NCI-H1417 treated with DMSO at 0.1 percent for 48 hours (cell line): ENCODE measurements at regions not wholly inside any gene's neighbourhood (a gene's known extent, or its start where the extent isn't known, plus 50 kb on each side); places are given as distances from the start of the nearest gene placed in this dataset.
"Not testable (repeated sequence)": the region's sequence is repeated elsewhere in the genome, so short reads cannot be mapped to it uniquely, and the experiment has no call there.

ENCODE experiments used
- DNase-seq: peaks from one replicate; lab custom pipeline; 2025; lab: John Stamatoyannopoulos, UW

DNA sequence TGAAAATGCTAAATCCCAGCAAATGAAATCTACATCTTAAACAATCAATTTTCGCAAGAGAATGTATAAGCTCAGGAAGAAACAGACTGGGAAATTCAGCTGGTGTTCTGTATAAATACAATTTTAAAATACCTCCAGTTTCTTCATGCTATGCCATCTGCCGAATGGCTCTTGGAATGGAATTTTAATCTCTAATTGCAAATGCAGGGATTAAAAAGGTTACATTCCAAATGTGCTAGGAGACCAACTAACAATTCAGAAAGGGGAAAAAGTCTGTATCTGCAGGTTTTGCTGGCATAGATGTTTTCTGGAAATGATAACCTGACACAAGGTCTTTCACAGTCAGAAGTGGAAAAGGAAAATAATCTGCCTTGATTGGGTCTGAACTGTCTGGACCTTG, 379.7 kb downstream of the MAT2B start:
- no peak for DNase-seq

DNA sequence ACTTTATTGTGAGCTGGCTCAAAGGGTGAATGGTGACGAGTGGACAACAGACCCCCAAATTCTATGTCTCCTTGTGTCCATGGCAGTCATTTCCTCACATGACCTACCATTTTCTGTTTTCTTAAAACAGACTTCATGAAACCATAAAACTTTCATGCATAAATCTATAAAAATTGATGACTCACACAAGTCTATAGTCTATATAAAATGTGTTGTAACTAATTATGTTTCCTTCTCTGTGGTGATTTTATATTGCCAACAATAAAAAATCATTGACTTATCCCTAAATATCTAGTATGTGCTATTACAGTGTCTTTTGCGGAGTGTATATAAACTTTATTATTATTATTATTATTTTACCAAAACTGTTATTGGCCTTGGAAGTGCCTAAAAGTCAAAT, 382.4 kb downstream of the MAT2B start:
- no peak for DNase-seq

DNA sequence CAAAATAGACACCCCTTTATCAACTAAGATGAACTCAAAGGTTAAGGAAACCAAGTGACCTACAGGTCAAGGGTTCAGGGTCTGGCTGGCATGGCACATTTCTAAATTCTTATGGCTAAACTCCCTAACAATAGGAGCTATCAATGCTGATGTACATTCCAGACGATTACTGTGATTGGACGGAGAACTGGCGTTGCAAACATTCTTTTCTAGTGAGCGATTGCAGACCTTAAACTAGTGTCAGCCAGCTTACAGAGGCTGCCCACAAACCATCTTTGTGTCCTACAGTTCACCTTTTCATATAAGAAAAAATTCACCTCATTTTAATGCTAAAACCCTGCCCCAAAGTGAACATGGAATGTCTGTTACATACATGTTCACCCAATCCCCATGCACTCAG, 382.9 kb downstream of the MAT2B start:
- DNase-seq, result no peak

DNA sequence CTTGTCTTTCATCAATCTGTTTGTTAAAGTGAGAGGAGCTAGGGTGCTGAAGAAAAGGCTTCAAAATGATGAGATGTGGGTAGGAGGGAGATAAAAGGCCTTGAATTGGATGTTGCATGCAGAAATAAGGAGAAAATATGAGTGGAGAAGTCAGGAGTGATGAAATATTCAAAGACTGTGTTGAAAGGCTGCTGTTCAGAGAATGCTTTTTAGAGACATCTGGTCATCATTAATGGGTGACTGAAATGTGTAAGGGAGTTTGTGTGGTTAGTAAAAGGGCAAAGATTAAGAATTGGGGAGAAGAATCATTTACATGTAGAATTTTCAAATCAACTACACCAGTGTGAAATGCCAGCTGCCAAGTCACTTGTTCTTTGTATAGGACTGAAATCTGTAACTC, 383.9 kb downstream of the MAT2B start:
- no peak for DNase-seq

DNA sequence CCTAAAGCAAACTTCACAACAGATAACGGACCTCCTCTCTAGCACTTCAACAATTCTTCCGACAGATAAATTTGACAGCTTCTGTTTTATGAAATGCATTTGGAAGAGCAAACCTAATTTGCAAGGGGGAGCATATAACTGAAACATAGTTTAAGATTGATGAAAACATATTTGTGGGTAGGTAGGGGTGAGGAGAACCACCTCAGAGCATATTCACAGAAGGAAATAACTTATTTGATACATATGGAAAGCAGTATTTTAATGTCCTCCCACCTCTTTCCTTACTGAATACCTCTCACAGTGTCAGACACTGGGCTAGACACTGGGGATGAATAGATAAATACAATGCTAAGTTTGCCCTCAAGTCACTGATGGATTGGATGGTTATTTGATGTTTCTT, 384.8 kb downstream of the MAT2B start:
- no peak for DNase-seq

DNA sequence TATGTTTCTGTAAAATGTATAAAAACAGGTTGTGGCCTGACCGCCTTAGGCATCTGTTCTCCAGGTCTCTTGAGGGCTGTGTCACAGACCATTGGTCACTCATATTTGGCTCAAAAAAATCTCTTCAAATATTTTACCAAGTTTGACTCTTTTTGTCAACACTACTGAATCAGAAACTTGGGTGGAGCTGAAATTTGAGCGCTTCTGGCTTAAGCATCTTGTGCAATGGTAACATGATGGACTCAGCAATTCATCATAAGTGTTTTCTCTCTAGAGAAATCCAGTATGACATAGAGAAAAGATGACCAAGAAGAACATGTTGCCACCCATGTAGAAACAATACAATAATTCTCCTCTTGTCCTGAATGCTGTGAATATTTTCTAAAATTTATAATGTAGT, 387.9 kb downstream of the MAT2B start:
- DNase-seq, result no peak

DNA sequence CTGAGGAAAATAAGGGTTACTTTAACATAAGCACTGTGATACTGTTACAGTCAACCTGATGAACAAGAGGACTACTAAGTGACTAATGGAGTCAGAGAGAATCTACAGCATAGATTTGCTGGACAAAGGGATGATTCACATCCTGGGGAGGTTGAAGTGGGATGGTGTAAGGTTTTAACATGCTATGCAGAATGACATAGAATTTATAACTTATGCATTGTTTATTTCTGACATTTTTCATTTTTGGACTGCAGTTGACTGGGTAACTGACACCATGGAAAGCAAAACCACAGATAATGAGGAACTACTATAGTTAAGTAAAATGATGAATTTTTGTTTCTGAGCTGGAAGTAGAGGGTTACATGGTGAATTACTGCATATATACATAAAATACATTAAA, 389.2 kb downstream of the MAT2B start:
- no peak for DNase-seq

DNA sequence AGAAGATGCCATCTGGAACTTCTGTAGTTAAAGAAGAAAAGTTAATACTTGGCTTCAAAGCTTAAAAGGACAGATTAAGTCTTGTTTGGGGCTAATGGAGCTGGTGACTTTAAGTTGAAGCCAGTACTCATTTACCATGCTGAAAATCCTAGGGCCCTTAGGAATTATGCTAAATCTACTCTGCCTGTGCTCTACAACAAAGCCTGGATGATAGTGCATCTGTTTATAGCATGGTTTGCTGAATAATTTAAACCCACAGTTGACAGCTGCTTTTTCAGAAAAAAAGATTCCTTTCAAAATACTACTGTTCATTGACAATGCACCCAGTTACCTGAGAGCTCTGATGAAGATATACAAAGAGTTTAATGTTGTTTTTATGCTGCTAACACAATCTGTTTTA, 393.5 kb downstream of the MAT2B start:
- DNase-seq, result no peak

DNA sequence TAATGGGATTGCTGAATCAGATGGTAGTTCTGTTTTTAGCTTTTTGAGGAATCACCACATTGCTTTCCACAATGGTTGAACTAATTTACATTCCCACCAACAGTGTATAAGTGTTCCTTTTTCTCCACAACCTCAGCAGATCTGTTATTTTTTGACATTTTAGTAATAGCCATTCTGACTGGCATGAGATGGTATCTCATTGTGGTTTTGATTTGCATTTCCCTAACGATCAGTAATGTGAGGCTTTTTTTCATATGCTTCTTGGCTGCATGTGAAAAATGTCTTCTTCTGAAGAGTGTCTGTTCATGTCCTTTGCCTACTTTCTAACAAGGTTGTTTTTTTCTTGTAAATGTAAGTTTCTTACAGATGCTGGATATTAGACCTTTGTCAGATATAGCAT, 402.4 kb downstream of the MAT2B start:
- DNase-seq, result not testable (repeated sequence)

DNA sequence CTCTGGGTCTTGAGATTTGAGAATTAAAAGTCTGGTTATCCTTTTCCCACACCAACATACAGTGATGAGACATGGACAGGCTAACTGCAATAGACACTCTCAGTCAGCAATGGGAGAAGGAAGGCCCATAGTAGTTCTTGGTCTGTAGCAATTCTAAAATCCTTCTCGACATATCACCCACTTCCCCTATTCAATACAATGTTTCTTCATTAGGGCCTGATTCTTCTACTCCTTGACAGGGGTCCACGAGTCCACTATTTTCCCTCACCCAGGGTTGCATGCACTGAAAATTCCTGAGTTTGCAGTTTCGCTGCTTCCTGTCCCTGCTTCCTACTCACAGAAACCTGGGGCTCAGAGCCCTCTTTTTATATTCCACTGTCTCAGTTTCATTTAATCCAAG, 402.8 kb downstream of the MAT2B start:
- no peak for DNase-seq

DNA sequence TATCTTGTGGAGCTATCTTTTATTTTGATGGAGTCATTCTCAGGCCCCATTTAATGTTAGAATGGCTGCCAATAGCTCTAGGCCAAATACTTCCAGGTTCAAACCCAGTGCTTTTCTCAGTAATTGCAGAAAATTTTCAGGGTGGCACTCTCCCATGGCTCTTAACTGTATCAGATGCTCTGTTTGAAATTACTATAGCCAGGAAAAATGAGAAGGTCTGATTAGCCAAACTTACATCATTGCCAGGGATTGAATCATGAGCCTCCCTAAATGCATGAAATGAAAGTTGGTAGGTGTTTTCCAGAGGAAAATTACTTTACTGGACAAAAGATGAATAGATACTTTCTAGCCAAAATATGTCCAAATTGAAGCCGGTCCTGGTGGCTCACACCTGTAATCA, 404.8 kb downstream of the MAT2B start:
- DNase-seq, result no peak

DNA sequence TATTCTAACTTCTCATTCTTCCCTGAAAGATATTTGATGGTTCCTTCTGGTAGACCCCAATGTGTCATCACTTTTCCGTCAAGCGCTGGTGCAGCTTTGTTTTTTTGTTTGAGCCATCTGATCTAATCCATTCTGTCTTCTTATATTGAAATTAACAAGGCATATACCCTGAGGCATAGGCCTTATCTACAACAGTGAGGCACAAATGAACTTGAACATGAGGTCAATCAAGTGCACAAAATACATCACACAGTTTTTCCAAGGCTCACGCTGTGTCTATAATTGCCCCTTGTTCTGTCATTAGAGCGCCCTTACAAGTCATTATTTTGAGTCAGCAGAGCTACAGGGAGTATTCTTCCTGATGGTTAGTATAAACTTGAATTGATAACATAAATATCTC, 406.6 kb downstream of the MAT2B start:
- DNase-seq, result peak; percentile 47

DNA sequence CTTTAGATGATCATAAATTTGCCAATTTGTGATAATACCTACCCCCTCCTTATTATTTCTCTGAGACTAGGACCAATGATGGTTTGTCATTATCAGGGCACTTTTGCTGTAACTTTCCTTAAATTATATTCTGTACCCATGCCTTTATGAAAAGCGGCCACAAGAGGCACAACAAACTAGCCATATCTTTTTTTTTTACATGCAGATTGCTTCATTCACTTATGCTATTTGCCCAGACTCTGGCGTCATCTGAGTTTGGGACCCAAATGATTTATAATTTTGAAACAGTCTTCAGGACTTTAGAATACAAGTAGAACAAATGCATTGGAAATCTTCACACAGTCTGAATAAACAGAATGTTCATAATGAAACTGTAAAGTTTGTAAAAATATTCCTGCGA, 408.1 kb downstream of the MAT2B start:
- no peak for DNase-seq

DNA sequence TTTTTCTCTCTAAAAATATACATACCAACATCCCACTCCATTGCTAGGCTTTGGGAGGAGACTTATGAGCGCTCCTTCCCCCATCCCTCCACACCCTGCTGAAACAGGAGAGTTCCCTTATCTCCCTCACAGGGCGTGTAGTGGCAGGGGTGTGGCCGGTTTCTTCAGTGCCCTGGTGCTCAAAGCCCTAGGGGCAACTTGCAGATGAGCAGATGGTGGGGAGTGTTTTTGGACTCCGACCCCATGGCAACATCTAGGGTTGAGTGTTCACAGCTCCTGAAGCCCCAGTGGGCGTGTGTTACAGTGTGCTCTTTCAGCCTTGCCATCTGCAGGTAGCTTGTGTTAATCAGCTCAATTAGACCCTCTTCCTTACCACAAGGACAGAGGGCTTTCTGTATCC, 409.5 kb downstream of the MAT2B start:
- DNase-seq, result no peak

DNA sequence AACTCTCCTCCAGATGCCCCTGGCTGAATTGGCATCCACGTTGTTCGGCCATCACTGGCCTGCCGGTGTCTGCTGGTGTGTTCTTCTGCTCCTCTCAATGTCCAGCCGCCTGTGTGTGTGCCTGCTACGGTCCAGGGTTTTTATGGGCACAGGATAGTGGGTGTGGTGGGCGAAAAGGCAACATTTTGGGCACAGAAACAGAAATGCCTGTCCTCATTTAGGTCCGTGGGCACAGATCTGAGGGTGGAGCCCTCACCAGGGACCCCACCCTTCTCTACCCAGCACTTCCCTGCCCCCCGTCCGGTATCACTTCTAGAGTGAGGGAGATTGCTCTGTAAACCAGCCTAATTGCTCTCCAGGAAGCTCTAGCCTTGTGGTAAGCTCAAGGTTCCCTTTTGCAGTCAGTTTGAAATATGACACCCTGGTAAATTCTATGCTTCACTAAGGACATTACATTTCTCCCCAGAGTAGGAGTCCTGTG, 410.1 kb downstream of the MAT2B start:
- no peak for DNase-seq

DNA sequence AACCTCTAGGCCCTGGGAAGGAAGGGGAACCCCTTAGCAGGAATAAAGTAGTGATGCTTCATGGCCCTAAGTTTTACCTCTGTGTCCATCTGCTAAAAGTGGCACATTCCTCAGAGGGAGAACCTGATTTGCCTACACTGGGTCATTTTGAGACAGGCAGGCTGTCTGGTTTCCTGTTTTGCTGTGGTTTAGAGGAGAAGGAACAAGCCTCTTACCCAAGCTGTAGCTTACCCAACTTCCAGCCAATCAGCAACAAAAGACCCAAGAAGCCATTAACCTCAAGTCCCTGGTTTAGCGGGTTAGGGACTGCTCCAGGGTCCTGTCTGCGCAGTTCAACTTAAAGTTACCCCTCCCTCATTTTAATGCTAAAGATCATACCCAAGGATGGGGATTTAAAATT, 411.0 kb downstream of the MAT2B start:
- no peak for DNase-seq

DNA sequence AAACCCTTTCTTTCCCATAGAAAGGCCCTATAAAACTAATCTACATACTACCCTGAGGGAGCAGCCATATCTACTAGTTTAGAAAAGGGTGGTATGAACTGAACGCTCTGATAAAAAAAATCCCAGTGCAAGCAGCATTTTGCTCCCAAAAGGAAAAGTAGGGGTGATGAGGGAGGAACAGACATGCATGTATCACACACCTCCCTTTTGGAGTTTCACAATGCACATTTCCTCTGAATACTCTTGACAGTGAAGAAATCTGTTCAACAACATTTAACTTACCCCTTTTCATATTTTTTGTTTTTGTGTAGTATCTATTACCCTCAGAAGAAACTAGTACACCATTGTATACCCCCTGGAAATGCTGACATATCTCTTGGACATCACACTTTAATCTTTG, 411.4 kb downstream of the MAT2B start:
- no peak for DNase-seq

DNA sequence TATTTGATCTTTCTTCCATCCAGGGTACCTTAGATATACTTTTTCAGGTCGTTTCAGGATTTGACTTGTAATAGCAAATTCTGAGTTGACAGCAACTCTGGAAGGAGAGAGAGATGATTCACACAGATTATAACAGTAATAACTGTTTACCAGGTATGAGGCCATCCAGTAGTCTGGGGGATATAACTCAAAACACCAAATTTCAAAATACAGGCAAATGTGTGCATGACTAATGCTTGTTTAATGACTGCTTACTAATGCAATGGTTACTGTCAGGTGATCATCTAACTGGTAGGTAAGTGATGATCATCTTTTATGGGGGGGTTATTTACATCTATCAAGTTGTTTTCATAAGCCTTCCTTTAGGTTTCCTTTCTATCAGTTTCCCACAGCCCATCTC, 412.3 kb downstream of the MAT2B start:
- DNase-seq, result no peak

DNA sequence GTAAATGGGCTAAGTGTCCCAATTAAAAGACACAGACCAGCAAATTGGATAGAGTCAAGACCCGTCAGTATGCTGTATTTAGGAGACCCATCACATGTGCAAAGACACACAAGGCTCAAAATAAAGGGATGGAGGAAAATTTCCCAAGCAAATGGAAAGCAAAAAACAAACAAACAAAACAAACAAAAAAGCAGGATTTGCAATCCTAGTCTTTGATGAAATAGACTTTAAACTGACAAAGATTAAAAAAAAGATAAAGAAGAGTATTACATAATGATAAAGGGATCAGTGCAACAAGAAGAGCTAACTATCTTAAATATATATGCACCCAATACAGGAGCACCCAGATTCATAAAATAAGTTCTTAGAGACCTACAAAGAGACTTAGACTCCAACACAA, 429.6 kb downstream of the MAT2B start:
- not testable (repeated sequence) for DNase-seq

DNA sequence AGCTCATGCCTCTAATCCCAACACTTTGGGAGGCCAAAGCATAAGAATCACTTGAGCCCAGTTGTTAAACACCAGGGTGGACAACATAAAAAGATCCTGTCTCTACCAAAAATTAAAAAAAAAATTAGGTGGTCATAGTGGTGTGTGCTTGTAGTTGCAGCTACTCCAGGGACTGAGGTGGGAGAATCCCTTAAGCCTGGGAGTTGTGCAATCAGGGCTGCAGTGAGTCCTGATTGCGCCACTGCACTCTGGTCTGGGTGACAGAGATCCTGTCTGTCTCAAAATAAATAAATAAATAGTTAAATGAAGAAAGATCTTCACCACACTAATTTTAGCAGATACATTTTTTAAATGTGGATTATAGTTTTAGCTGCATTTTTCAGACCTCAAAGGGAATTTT, 433.2 kb downstream of the MAT2B start:
- DNase-seq, result no peak

DNA sequence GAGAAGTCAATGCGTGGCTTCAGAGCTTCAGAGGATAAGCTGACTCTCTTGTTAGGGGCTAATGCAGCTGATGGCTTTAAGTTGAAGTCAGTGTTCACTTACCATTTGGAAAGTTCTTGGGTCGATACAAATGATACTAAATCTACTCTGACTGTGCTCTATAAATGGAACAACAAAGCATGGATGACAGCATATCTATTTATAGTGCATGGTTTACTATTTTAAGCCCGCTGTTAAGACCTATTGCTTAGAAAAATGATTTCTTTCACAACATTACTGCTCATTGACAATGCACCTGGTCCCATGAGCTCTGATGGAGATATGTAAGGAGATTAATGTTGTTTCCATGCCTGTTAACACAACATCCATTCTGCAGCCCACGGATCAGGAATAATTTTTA, 435.7 kb downstream of the MAT2B start:
- no peak for DNase-seq

DNA sequence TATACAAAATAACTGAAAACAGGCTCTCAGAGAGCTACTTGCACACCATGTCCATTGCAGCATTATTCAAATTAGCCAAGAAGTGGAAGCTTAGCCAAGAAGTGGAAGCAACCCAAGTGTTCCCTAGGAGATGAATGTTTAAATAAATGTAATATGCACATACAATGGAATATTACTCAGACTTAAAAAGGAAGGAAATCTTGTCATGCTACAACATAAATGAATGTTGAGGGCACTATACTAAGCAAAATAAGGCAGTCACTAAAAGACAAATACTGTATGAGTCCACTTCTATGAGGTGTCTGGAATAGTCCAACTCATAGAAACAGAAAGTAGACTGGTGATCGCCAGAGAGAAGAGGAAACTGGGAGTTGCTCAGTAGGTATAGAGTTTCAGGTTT, 438.1 kb downstream of the MAT2B start:
- no peak for DNase-seq

DNA sequence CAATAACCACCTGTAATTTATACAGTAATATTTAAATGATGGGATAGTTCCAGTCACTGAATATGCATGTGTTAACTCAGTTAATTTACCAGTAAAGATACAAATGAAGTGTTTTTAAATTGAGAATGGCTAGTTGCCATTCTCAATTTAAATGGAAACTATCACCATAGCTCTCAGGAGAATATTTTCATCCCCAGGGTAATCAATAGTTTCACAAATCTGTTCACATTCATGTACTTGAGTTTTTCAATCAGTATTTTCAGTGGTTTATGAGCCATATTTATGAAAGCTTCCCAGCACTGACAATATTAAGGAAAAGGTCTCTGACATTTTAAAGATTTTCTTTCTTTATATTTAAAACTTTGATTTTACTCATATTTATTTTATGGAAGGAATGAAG, 439.3 kb downstream of the MAT2B start:
- no peak for DNase-seq

DNA sequence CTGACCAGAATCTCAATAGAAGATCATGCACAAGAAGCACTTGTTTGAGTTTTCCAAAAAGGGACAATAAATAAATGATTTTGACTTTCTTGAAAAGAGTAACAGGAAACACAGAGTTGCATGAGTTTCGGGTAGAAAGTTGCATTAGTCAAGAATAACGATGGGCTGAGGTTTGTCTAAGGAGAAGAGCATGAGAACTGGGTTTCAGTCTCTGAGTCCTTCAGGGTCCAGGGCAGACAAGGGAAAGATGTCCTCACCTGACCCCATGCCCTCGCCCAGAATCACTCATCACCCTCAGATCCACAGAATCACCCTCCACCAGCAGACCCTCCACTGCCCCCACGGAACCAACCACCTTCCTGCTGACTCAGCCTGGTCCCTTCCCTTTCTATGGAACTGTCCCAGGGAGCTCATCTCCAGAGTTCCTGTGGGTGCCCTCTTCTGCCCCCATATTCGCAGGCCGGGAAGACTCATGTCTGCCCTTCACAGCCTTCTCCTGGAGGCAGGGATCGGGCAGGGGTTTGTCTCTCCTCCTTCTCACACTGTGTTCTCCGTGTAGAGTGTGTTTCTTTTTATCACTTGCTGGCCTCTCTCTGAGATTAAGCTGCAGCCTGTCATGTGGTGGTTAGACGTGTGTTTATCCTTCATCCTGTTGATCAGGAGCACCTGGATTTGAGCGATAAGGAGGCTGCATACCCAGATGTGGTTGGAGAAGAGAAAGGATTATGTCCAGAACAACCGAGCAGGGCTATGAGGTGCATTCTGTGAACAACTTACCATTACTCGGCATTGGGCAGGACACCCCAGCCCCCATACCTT, 442.6 kb downstream of the MAT2B start:
- no peak for DNase-seq
